ENCODE measurements at regions not wholly inside any gene's neighbourhood (a gene's known extent, or its start where the extent isn't known, plus 50 kb on each side); places are given as distances from the start of the nearest gene placed in this dataset.
"Not testable (repeated sequence)": the region's sequence is repeated elsewhere in the genome, so short reads cannot be mapped to it uniquely, and the experiment has no call there.

DNA sequence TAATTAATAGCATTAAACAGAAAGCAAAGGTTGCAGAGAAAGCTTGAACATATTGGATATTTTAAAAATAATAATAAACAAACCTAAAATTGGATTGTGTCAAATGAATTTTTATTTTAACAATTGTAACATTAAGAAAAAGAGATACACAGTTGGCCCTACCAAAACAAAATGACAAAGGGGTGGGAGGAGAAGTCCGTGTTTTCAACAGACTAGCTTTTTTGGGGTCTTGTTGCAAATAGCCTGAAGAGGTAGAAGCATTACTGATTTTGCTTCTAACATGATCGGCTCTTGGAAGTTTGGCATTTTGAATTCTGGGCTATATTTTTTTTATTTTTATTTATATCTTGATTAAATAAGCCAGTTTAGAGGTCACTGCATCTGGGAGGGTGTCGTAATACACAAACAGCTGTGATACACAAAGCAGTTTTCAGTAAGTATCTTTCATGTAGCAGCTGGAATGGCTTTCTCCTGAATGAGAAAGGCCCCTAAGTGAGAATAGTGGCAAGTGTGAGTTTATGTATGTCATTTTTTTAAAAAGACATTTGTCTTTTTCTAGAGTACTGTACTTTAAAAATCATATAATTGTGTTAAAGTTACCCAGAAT is 85.5 kb upstream of the ZNF217 start:
- in situ Hi-C loops (cut with HindIII; ENCODE audit: low sequenced_read_pairs) = loop anchor here (10.0 kb wide), 1 partner anchor 64 kb away; no protein-coding TSS in a partner anchor

DNA sequence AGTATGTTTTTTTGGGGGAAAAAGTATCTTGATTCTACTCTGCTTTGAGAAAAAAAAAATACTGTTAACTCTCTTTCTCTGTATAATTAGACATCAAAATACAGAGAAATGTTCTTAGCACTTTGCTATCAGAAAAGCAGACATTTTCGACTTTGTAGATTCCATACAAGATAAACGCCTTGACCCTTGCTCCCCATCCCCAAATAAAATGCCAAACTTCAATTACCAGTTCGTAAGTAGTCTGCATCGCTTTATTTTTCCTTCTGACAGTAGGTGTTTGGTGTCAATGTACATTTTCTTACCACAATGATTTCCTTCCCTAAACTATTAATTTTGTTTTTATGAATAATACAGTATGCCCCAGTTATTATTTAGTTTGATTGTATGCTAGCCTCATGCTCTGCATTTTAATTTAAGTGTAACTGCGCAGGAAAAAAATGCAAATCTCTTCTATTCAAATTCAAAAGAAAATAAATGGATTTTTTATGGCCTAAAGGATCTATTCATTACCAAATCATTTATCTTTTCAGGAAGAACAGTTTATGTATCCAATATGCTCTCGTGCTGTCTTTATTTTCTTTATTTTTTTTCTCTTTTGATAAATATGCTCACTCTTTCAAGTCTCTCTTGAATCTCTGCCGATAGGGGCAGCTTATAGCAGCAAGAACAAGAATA is 84.8 kb upstream of the ZNF217 start:
- in situ Hi-C loops (cut with HindIII; ENCODE audit: low sequenced_read_pairs) = loop anchor here (10.0 kb wide), 1 partner anchor 64 kb away; no protein-coding TSS in a partner anchor

DNA sequence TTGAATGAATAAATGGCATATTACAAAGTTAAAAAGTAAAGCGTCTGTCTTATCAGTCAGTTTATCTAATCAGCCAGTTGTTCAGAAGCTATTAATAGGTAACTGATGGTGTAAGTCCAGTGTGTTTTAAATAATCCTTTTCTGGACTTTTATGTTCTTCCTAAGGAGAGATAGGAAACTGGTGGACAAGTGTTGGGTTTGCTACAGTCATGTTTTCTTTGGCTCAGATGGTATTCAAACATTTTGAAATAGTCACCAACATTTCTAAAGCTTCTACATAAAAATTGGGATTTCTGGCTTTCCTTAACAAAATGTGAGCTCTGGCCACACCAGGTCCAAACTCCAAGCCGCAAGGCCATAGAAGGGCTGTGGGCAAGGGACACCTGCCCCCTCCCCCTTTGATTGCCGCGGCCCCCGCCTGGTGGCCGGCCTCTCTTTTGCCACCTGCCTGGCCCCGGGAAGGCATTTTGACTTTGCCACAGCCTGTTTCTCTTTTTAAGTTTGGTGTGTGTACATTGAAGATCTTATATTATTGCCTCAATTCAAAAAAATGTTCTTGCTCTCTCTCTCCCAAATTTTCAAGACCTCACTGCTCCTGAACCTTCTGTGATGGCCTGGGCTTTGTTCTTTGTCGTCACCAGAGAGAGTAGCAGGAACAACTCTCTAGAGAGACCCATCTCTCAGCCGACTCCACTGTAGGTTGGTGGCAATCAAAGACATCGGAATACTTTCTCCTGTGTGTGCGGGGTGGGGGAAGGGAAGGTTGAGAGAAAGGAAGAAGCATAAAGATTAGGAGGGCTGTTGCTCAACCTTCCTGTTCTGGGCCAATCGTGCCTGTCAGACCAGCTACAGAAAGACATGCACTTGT is 84.0 kb upstream of the ZNF217 start:
- in situ Hi-C loops (cut with HindIII; ENCODE audit: low sequenced_read_pairs) = loop anchor here (10.0 kb wide), 1 partner anchor 63 kb away; no protein-coding TSS in a partner anchor

DNA sequence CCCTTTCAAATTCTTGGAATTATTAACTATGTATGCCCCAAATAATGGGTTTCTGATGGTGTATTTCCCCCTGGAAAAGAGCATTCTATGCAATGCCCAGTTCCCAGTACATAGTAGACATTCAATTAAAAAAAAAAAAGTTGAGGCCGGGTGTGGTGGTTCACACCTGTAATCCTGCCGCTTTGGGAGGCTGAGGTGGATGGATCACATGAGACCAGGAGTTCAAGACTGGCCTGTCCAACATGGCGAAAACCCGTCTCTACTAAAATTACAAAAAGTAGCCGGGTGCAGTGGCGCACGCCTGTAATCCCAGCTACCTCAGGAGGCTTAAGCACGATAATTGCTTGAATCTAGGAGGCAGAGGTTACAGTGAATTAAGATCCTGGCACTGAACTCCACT is 83.3 kb upstream of the ZNF217 start:
- in situ Hi-C loops (cut with HindIII; ENCODE audit: low sequenced_read_pairs) = loop anchor here (10.0 kb wide), 1 partner anchor 62 kb away; no protein-coding TSS in a partner anchor

DNA sequence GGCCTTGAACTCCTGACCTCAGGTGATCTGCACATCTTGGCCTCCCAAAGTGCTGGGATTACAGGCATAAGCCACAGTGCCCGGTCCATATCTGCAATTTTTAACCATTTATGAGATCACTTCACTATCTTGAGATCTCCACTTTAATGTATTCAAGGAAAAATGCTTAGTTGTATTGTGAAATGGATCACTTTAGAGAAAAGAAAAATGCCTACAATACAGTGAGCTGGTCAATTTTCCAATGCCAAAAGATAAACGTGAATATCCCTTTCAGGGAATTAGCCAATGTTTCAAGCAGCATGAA is 82.8 kb upstream of the ZNF217 start:
- in situ Hi-C loops (cut with HindIII; ENCODE audit: low sequenced_read_pairs) = loop anchor here (10.0 kb wide), 1 partner anchor 62 kb away; no protein-coding TSS in a partner anchor

DNA sequence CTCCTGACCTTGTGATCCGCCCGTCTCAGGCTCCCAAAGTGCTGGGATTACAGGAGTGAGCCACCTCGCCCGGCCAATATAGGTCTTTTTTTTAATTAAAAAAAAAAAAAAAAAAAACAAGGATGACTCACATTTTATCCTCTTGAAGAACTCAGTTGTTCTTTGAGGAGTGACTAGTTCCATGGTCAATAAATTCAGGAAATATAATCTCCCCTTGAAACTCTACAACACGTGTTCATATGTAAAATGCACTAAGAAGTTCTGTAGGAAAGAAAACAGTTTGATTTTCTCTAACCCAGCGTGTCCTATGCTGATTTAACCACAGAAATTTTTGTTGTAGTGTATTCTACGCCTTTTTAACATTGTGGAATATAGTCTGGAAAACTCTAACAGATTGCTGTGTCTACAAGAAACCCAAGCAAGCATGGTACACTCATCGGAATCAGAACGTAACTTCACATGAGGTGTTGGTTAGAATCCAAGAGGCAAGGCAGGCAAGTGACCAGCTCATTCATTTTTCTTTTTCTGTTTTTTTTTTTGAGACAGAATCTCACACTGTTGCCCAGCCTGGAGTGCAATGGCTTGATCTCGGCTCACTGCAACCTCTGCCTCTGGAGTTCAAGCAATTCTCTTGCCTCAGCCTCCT is 79.0 kb upstream of the ZNF217 start:
- in situ Hi-C loops (cut with HindIII; ENCODE audit: low sequenced_read_pairs) = loop anchor here (10.0 kb wide), 1 partner anchor 58 kb away; no protein-coding TSS in a partner anchor

DNA sequence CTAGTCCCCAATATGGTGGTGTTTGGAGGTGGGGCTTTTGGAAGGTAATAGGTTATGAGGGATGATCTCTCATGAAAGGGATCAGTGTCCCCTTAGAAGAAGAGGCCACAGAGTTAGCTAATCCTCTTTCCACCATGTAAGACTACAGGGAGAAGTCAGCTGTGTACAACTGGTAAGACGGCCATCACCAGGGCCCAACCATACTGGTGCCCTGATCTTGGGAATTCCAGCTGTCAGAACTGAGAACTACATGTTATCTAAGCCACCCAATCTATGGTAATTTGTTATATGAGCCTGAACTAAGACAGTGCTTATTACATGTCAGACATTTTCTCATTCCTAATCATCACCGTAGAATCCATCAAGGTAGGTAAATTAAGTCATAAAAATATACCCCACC is 77.7 kb upstream of the ZNF217 start:
- in situ Hi-C loops (cut with HindIII; ENCODE audit: low sequenced_read_pairs) = loop anchor here (10.0 kb wide), 1 partner anchor 57 kb away; no protein-coding TSS in a partner anchor

DNA sequence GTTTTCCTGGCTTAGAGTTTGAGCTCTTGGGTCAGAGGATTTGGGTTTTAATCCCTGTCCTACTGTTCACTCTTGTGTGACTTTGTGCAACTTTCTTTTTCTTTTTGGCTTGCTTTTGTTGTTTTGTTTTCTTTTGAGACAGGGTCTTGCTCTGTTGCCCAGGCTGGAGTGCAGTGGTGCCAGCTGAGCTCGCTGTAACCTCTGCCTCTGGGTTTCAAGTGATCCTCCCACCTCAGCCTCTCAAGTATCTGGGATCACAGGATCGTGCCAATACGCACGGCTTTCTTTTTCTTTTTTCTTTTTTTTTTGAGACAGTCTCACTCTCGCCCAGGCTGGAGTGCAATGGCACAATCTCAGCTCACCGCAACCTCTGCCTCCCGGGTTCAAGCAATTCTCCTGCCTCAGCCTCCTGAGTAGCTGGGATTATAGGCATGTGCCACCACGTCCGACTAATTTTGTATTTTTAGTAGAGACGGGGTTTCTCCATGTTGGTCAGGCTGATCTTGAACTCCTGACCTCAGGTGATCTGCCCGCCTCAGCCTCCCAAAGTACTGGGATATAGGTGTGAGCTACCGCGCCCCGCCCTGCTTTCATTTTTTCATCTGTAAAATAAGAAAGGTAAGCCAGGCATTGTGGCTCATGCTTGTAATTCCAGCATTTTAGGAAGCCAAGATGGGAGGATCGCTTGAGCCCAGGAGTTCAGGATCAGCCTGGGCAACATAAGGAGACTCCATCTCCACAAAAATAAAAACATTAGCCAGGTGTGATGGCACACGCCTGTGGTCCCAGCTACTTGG is 76.1 kb upstream of the ZNF217 start:
- in situ Hi-C loops (cut with HindIII; ENCODE audit: low sequenced_read_pairs) = loop anchor here (10.0 kb wide), 1 partner anchor 55 kb away; no protein-coding TSS in a partner anchor

DNA sequence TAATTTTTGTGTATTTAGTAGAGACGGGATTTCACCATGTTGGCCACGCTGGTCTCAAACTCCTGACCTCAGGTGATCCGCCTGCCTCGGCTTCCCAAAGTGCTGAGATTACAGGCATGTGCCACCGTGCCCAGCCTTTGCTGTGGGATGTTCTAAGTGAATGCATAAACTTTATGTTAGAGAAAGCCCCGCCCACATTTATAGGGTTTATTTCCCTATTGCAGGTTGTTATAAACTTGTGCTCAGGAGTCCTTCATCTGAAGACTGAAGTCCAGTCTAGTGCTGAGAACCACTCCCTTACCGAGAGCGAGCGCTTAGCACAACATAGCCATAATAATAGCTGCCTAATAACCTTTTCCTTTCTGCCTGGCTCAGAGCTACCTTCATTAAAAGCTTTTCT is 75.4 kb upstream of the ZNF217 start:
- in situ Hi-C loops (cut with HindIII; ENCODE audit: low sequenced_read_pairs) = no loop called here

DNA sequence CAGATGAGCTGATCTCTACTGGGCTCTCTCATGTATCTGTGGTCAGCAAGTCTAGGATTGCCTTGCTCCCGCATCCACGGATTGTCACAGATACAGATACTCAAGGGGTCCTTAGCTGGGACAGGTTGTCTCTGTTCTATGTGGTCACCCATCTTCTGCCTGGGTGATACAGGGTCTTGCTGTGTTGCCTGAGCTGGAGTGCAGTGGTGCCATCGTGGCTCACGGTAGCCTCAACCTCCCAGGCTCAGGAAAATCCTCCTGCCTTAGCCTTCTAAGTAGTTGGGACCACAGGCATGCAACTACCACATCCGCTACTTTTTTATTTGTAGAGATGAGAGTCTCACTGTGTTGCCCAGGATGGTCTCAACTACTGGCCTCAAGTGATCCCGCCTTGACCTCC is 72.5 kb upstream of the ZNF217 start:
- in situ Hi-C loops (cut with HindIII; ENCODE audit: low sequenced_read_pairs) = no loop called here

DNA sequence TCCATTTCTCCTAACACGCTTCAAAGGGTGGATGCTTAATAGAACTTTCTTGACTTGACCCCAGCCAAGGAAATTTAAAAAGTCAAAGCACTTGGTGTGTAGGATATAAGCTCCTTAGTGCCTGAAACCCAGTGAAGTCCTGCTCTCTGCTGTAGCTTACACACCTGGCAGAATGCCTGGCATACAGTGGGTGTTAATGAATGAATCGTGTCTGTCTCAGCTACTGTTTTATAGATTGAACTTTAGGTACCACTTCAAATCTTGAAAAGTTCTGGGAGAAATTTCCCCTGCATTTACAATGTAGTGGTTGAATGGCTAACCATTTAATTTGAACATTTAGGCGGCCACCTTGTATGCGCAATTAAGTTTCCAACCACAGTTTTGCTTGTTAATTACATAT is 70.5 kb upstream of the ZNF217 start:
- in situ Hi-C loops (cut with HindIII; ENCODE audit: low sequenced_read_pairs) = no loop called here

DNA sequence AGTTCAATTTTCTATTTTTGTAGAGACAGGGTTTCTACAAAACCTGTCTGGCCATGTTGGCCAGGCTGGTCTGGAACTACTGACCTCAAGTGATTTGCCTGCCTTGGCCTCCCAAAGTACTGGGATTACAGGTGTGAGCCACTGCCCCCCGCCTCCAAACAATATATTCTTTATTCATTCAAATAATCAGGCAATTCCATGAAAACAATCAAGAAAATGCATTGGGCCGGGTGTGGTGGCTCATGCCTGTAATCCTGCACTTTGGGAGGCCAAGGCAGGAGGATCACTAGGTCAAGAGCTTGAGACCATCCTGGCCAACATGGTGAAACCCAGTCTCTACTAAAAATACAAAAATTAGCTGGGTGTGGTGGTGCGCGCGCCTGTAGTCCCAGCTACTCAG is 69.9 kb upstream of the ZNF217 start:
- in situ Hi-C loops (cut with HindIII; ENCODE audit: low sequenced_read_pairs) = not testable (repeated sequence)

DNA sequence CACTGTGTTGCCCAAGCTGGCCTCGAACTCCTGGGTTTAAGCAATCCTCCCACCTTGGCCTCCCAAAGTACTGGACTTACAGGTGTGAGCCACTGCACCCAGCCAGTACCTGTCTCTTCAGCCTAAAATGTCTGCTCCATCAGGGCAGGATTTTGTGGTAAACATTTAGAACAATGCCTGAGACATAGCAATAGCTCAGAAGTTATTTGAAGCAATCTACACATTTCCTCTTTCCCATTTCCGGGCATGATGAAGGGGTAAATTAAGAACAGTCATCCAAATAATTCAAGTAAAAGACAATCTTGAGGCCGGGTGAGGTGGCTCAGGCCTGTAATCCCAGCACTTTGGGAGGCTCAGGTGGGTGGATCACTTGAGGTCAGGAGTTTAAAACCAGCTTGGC is 69.0 kb upstream of the ZNF217 start:
- in situ Hi-C loops (cut with HindIII; ENCODE audit: low sequenced_read_pairs) = no loop called here

DNA sequence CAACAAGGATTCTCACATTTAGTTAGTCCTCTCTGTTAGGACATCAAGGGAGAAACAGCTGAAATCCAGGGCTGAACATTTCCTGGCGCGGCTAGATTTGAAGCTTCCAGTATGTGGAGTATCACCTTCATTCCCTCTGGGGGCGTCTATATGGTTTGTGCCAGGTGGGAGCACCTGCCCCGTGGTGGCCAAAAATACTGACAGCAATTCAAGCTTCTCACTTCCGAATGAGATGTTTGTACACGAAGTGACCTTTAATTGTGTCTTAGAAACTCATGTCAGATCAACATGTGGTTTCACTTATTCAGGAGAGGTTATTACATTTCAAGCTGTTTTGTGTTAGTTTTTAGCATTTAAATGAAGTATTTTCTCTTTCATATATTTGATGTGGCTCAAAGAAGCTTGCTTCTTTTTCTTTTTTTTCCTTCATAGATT is 67.3 kb upstream of the ZNF217 start:
- in situ Hi-C loops (cut with HindIII; ENCODE audit: low sequenced_read_pairs) = no loop called here

DNA sequence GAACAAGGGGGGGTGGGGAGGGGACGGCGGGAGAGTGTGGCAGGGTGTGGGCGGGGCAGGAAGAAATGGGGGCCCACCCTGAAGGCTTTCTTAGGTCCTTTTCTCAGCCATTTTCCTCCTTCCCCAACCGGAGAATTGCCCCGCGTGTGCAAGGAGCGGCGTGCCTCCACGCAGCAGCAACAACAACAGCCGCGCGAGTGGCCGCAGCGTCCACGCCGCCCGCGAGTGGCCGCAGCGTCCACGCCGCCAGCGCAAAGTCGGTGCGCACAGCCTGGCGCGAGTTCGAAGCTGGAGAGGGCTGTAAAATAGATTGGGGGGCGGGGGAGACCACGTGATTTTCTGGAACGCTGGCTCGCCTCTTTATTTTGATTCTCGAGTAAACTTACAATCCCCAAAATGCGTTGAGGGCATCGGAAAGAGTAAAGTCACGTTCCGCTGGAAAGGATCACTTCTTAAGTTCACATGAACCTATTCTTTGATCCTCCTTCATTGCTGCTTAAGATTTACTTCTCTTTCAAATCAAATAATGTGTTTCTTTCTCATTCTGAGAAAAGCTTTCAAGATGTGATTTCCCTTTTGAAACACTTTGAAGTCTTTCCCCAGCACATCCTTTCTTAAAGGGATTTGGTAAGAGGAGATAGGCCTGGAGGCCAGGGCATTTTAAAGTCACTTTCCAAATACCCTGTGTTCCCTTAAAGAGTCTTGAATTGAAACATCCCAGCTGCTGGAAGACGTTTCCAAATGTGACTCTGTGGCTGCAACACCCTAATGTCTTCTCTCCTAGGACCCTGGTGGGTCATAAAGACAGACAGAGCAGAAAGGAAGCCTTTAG is 66.7 kb upstream of the ZNF217 start:
- in situ Hi-C loops (cut with HindIII; ENCODE audit: low sequenced_read_pairs) = no loop called here

DNA sequence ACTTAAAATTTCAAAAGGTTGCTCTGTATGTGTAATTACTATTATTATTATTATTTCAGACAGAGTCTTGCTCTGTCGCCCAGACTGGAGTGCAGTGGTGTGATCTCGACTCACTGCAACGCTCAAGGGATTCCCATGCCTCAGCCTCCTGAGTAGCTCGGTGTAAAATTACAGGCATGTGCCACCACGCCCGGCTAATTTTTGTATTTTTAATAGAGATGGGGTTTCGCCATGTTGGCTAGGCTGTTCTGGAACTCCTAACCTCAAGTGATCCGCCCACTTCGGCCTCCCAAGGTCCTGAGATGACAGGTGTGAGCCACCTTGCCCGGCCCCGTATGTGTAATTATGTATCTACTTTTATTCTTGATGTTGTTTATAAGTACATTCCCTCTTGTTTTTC is 65.3 kb upstream of the ZNF217 start:
- in situ Hi-C loops (cut with HindIII; ENCODE audit: low sequenced_read_pairs) = loop anchor here (10.0 kb wide), 1 partner anchor 186 kb away; no protein-coding TSS in a partner anchor

DNA sequence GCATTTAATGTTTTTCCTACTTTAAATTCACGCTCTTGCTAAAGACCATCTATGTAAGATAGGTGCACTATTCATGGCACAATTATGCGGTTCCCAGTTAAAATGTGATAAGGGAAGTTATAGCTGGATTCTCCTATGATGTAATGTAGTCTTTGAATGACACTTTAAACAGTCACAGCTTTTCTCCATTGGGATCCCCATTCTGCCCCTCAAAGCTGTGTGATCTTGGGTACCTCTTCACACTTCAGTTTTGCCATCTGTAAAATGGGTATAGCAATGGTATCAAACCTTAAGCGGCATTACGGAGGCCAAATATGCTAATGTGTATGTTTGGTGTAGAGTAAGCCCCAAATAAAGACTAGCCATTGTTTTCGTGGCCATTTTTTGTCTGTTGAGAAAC is 64.7 kb upstream of the ZNF217 start:
- in situ Hi-C loops (cut with HindIII; ENCODE audit: low sequenced_read_pairs) = loop anchor here (10.0 kb wide), 1 partner anchor 186 kb away; no protein-coding TSS in a partner anchor

DNA sequence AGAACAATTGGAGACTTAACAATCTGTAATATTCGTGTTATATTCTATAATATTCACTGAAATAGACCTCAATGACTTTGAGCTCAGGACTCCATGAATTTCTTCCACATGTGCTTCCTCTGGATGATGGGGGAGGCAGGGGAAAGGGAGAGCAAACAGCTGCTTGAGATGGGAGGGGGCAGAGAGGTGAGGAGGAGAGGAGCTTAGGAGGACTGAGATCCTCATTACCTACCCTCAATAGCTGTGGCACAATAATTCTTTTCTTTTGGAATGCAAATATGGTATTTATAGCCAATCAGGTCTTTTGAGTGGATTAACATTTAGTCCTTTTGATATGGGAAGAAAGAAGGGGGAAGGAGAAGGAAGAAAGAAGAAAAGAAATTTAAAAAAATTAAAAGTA is 64.1 kb upstream of the ZNF217 start:
- in situ Hi-C loops (cut with HindIII; ENCODE audit: low sequenced_read_pairs) = loop anchor here (10.0 kb wide), 1 partner anchor 187 kb away; no protein-coding TSS in a partner anchor

DNA sequence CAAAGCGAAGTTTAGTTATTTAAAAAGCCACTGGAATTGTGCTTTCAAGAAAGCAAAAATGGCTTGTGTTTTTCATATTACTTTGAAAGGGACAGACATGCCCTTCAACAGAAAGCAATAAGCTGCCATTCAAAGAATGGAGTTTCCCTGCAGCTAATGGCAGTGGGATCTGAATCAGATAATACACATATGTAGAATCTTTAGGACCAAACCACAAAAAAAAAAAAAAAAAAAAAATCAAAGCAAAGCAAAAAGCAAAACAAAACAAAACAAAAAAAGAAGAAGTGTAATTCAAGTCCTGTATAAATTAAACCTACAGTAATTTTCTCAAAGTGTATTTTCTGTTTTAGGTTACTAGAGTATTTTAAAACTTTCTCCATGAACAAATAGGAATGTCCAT is 63.6 kb upstream of the ZNF217 start:
- in situ Hi-C loops (cut with HindIII; ENCODE audit: low sequenced_read_pairs) = loop anchor here (10.0 kb wide), 1 partner anchor 188 kb away; no protein-coding TSS in a partner anchor
